ENCODE measurements at regions not wholly inside any gene's neighbourhood (a gene's known extent, or its start where the extent isn't known, plus 50 kb on each side); places are given as distances from the start of the nearest gene placed in this dataset.
"Not testable (repeated sequence)": the region's sequence is repeated elsewhere in the genome, so short reads cannot be mapped to it uniquely, and the experiment has no call there.

DNA sequence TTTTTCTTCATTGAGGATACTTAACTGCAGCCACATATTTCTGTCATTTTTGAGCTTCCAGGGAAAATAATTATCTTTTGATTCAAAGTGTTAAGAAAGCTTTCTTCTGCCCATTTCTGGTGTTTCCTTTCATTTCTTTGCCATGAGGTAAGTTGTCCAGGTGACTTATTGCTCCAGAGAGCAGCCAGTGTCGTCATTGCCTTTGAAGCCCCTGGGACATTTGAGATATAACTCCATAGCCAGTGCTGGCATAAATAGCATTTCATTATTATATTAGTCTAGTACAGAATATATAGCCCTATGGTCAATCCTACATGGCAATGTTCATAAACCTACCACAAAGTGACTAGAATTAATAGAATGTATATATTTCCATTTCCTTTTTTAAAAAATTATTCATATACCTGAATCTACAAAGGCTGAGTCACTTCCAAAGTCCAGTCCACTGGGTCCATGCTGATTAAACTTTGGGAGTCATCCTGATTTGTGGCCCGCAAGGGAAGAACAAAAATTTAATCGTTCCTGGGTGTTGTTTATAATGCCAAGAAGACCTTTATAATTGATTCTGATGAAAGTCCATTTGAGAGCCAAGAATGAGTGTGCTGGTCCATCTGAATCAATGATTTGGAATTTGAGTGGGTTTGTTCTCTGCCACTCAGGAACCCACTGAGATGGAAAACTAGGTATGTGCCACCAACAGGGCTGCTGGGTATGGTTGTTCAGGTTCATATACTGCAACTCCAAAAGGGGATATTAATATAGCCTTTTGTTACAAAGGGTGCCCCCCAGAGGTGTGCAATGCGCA lies 221.8 kb upstream of the PLXNA2 start:
- DNase-seq (ENCODE audit: low spot score), result no peak

DNA sequence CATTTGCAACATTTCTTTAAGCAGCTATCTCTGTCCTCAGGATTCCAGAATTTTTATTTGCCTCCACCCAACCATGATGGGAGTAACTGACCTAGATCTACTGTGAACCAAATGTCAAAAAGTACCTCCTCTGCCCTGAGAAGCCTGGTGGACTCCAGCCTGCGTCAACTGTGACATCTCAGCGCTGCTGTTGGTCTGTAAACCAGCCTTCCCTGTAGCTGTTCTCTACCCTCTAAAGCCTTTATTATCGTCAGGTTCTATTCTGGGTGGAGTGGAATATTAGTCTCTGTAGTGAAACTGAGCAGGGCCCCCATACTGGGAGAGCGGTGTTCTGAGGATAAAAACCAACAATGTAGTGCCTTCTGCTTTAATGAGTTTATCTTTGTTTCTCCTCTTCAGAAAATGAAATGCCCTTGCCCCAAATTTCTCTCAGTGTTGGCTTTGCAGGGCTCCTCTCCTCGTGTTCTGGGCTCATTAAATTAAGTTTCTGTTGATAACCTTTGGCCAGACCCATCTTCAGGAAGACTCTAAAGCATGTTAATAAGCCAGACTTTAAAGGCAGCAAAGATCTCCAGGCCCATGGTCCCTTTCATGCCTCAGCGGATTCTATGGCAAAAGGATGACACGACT lies 223.1 kb upstream of the PLXNA2 start:
- DNase-seq (ENCODE audit: low spot score), result no peak

GRCh38 chr1:208475449-208475848 lies 231.3 kb upstream of the PLXNA2 start:
- DNase-seq (ENCODE audit: low spot score), result no peak

DNA sequence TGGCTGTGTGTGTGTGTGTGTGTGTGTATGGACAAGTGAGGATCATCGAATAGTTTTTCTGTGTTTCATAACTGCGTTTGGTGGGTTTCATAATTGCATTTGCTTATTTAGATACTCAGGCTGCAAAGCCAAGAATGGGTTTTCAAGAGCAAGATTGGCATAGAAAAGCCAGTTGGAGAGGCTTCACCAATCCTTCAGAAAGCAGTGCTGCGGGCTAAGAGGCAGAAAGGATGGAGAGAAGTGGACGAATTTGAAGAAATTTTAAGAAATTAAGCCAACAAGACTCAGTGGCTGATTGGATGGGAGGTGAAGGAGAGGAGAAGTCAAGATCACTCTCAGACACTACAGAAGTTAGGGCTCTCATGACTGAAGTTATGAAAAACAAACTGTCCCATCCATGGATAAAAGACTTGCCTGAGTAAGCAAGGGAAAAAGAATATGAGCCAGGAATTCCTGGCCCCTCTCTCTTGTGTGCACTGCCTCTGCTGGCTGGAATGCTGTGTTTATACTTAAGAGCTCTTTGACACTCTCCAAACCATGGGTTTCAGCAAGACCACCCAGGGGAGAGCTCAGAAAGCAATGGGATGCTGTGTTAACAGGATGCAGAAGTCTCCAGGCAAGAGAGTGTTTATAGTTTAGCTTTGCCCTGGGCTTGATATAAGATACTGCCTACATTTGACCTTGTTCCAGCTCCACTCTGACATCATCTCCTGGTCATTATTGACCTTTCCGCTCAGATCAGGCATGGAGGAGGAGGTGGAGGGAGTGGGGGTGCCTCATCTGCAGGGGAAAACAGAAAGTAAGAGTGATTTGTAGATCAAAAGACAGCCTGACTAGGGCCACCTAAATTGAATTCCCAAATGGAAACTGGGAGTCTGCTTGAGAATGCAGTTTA lies 232.0 kb upstream of the PLXNA2 start:
- no peak for DNase-seq (ENCODE audit: low spot score)

DNA sequence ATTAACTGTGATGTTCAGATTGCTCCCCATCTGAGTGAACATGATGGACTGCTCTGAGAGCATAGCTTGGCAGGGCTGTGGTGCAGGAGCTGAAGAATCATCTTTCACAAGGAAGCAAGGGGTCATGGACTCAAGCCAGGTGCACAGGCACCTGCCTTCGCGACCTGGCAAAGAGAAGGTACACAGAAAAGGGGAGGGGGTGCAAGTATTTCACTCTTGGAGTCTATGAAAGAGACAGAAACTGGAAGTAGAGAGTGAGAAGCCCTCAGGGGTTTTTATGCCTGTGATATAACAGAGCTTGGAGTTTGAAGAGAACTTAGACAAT lies 232.6 kb upstream of the PLXNA2 start:
- no peak for DNase-seq (ENCODE audit: low spot score)

DNA sequence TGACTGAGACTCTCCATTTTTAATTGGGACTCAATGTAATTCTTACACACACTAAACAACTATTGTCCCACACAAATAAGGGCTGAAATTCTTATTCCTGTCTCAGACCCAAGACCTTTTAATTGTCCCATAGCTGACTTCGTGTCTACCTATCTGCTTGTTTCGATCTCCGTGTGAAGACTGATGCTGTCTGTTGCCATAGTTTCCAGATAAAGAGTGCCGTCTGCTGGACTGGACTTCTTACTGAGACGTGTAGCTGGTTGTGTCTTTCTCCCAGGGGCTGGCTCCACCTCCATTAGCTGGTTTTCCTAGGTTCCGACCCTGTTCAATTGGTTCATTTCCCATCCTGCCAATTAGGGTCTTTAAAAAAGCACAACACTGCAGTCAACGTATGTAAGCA lies 235.3 kb upstream of the PLXNA2 start:
- DNase-seq (ENCODE audit: low spot score), result no peak

DNA sequence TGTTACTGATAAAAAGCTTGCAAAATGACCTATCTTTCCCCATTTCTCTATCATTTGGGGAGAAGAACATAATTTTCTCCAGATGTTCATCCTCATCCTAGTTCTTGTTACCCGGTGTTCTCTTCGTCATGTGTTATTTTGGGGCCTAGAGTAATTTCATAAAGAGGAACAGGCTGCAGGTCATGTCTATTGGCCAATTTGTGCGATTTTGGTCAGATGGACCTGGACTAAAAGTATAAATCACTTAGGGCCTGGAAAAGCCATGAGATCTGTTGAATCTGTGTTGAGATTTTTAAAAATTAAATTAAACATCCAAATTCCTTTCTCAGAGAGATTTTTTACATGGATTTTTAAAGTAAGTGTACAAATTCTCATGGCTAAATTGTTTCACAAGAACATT lies 241.3 kb upstream of the PLXNA2 start:
- no peak for DNase-seq (ENCODE audit: low spot score)

- DNase-seq (ENCODE audit: low spot score), result no peak
Observed at GRCh38 chr1:208486677-208487076, 242.5 kb upstream of the PLXNA2 start.

GRCh38 chr1:208488432-208488831 lies 244.2 kb upstream of the PLXNA2 start:
- not testable (repeated sequence) for DNase-seq (ENCODE audit: low spot score)

- DNase-seq (ENCODE audit: low spot score), result no peak
Observed at GRCh38 chr1:208496467-208497371, 252.5 kb upstream of the PLXNA2 start.

DNA sequence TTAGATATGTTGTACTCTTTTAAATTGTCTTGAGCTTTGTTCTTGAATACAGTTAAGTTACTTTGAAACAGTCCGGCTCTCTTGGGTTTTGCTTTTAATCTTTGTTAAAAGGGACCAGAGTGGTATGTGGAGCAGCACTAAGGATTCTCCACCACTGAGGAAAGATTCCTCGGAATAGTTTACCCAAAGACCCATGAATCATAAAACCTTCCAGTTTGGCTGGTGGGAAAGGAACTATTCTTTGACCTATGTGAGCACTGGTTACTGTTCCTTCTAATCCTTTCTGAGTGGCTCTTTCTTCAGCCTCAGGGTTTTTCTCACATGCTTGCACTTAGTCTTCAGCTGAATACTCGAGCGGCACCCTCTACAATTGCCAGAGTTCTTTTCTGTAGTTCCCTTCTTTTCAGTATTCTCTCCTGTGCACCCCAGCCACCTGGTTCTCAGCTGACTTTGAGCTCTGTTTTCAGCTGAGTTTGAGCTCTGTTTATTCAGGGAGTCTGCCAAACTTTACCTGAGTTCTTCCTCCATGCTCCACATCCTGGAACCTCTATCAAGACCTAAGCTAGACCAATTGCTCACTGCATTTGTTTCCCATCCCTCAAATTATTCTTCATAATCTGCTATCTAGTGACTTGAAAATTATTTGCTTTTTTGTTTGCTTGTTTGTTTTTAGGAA lies 253.8 kb upstream of the PLXNA2 start:
- DNase-seq (ENCODE audit: low spot score), result no peak

DNA sequence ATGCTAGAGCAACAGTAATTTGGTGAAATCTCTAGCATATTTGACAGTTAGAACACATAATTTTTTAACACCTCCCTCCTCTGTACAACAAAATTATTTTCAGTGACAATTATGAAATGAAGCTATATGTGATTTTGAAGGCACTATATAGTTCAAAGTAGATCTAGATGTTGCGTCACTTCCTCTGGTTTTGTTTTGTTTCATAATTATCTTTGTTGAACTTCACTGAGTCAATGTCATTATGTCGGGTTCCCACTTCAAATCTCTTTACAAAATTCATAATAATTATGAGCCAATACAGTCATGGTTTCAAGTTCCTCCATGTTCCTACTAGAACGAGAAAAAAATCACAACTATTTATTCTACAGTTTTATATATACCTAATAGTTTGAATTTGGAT lies 254.8 kb upstream of the PLXNA2 start:
- DNase-seq (ENCODE audit: low spot score), result no peak

DNA sequence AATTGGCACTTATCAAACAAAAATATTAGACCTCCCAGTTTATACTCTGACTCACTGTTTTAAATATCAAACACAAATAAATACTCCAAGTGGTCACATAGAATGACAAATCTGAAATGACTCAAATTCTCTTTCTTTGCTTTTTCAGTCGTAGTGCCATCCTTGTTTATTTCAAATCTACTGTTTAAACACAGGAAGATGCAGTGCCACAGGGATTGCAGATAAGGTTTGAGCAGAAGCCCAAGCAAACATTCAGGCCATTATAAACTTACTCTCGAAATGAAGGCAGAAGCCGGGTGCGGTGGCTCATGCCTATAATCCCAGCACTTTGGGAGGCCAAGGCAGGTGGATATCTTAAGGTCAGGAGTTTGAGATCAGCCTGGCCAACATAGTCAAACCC lies 255.4 kb upstream of the PLXNA2 start:
- DNase-seq (ENCODE audit: low spot score), result no peak

DNA sequence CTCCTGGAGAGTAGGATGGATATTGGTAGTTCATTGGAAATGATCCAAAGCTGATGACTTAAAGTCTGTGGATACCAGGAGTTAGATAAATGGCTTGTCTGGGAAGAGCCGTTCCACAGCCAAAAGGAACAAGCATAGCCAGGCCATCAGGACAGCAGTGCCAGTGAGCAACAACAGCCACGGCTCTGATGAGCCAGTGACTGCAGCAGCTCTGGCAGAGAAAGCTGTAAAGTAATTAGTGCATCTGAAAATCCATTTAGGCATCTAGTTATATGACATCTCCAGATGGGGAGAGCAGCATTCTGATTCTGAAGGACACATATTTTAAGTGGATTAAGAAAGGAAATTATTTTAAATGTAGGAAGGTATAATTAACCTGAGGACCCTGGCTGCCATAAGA lies 256.2 kb upstream of the PLXNA2 start:
- DNase-seq (ENCODE audit: low spot score), result no peak

GRCh38 chr1:208501542-208501941 lies 257.4 kb upstream of the PLXNA2 start:
- no peak for DNase-seq (ENCODE audit: low spot score)

GRCh38 chr1:208503787-208504186 lies 259.6 kb upstream of the PLXNA2 start:
- no peak for DNase-seq (ENCODE audit: low spot score)

GRCh38 chr1:208506812-208507211 lies 262.6 kb upstream of the PLXNA2 start:
- DNase-seq (ENCODE audit: low spot score), result no peak

DNA sequence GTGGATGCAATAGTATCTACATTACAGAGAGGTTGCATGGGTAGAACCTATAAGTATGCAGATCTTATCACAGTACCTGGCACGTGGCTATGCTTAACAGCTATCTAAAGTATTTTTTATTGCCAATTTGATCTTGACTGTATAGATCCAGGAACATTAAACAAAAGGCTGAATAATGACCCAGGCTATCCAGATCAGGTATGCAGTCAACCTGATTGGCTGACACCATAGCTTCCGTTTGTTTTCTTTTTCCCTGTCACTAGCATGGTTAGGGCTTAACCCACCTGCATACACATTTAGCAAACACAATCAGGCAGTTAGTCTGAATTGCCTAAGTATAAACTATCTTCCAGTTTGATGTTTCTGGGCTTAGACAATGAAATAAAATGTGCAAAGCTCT lies 264.9 kb upstream of the PLXNA2 start:
- no peak for DNase-seq (ENCODE audit: low spot score)

DNA sequence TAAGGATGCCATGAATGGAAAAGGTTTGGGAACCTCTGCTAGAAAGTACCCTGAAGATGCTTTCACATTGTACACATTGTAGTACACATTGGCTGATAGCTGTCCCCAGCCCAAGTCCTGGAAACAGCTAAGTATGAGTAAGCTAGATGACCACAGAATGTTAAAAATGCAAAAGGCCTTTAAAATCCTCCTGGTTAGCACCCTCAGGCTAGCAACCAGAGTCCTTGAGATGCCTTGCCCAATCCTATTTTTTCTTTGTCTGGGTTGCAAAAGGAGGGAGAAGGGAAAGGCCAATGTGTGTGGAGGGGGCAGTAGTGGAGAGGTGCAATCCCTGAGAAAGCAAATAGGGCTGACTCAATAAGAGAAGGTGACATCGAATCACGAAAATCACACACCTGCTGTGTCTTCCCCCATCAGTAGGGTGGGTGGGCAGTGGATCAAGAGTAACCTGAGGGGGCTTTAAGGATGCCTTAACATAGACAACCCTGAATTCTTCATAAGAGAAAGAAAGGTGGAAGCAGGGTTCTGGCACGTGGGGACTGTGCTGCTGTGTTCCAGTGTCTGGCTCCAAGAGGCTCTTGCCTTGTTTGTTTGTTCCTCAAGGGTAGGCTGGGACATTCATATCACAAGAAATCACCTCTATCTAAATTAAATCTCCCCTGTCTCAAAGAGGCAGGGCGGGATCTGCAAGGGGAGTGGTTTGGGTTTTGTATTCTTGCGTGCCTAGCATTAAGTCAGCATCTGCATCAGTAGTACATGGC lies 266.2 kb upstream of the PLXNA2 start:
- no peak for DNase-seq (ENCODE audit: low spot score)

DNA sequence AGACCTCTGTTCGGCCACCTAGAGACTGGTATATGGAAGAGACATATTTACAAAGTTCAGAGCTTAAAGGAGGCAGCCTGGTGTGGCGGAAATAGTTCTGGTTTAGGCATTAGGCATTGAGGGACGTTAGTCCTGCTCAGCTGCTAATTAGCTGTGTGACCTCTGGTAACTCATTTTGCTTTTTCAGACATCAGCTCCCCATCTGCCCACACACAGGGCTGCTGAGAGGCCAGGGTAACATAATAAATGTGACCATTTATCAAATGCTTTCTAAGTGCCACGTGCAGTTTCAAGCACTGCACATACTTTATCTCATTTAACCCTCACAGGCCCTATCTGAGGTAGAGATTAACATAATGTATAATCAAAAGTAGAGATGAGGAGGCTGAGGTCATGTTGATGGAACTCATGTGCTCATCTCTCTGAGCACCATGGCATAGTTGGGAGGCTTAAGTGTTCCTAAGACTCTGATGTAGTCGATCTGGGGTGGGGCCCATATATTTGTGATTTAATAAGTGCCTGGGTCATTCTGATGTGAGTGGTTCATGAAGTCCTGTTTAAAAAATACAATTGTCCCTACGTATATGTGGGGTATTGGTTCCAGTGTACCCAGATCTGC lies 267.2 kb upstream of the PLXNA2 start:
- DNase-seq (ENCODE audit: low spot score), result no peak

Measured in HuH-7 (cell line).